Neuronal stem cell (in vitro differentiated cells): ENCODE measurements at regions not wholly inside any gene's neighbourhood (a gene's known extent, or its start where the extent isn't known, plus 50 kb on each side); places are given as distances from the start of the nearest gene placed in this dataset.

Experiments
- DNase-seq: peaks from one replicate; pipeline ENCODE4 v3.0.0-alpha.2; 2013; ENCODE audit warnings: low spot score
- H2AFZ ChIP-seq: one replicate; pipeline ENCODE4 v1.6.1; 2013; ENCODE audit warnings: mild to moderate bottlenecking, low read length, inconsistent platforms
- H2AK5ac ChIP-seq: 2 replicates; pipeline ENCODE4 v1.6.1; 2013; ENCODE audit warnings: low read depth, mild to moderate bottlenecking, inconsistent platforms, low read length, moderate library complexity, mixed read lengths
- H2BK120ac ChIP-seq: 2 replicates; pipeline ENCODE4 v1.6.1; 2013; ENCODE audit warnings: low read depth, mild to moderate bottlenecking, inconsistent platforms, low read length, moderate library complexity, mixed read lengths
- H2BK12ac ChIP-seq: one replicate; pipeline ENCODE4 v1.6.1; 2013; ENCODE audit warnings: low read length, inconsistent platforms
- H2BK15ac ChIP-seq: 2 replicates; pipeline ENCODE4 v1.6.1; 2013; ENCODE audit warnings: mild to moderate bottlenecking, low read length, inconsistent platforms, mixed read lengths
- H2BK5ac ChIP-seq: one replicate; pipeline ENCODE4 v1.6.1; 2013; ENCODE audit warnings: inconsistent platforms, mild to moderate bottlenecking, low read length, moderate library complexity
- H3K14ac ChIP-seq: one replicate; pipeline ENCODE4 v1.6.1; 2013; ENCODE audit warnings: low read length, inconsistent platforms
- H3K18ac ChIP-seq: 2 replicates; pipeline ENCODE4 v1.6.1; 2013; ENCODE audit warnings: low read length, inconsistent platforms
- H3K23ac ChIP-seq: 2 replicates; pipeline ENCODE4 v1.6.1; 2013; ENCODE audit warnings: low read depth, mild to moderate bottlenecking, mixed read lengths, low read length, inconsistent platforms; ENCODE audit not compliant: poor library complexity
- H3K27ac ChIP-seq: replicated peaks from 3 replicates; pipeline ENCODE4 v1.5.1; 2013; ENCODE audit warnings: low read length, inconsistent platforms
- H3K27me3 ChIP-seq, 3 experiments: 2 replicates each; pipeline ENCODE4 v1.6.1; 2013; ENCODE audit warnings: low read length in 3 of 3, mild to moderate bottlenecking in 2 of 3, inconsistent platforms in 1 of 3, low read depth in 1 of 3, mixed read lengths in 1 of 3, moderate library complexity in 1 of 3; ENCODE audit not compliant: control insufficient read depth in 3 of 3, insufficient read depth in 3 of 3
- H3K36me3 ChIP-seq, 2 donors: replicated peaks in 1 of 2; 2 replicates each; pipeline ENCODE4 v1.6.1; 2013; ENCODE audit warnings: low read length in 2 of 2; ENCODE audit not compliant: control insufficient read depth in 2 of 2, insufficient read depth in 2 of 2
- H3K4ac ChIP-seq: 2 replicates; pipeline ENCODE4 v1.6.1; 2013; ENCODE audit warnings: inconsistent platforms, mild to moderate bottlenecking, low read length, moderate library complexity
- H3K4me1 ChIP-seq, 2 donors: 1 replicate in 1 of 2; 2 replicates in 1 of 2; pipeline ENCODE4 v1.6.1; 2013; ENCODE audit warnings: low read length in 2 of 2, low read depth in 1 of 2; ENCODE audit not compliant: control insufficient read depth in 2 of 2, insufficient read depth in 1 of 2
- H3K4me2 ChIP-seq: one replicate; pipeline ENCODE4 v1.6.1; 2013; ENCODE audit warnings: mild to moderate bottlenecking, low read length, inconsistent platforms; ENCODE audit not compliant: insufficient read depth, poor library complexity, severe bottlenecking
- H3K4me3 ChIP-seq, 2 donors: 2 replicates each; pipeline ENCODE4 v1.5.1; 2013; ENCODE audit warnings: low read length in 2 of 2, mild to moderate bottlenecking in 2 of 2, inconsistent platforms in 1 of 2, moderate library complexity in 1 of 2
- H3K79me1 ChIP-seq: one replicate; pipeline ENCODE4 v1.6.1; 2013; ENCODE audit warnings: low read depth, mild to moderate bottlenecking, inconsistent platforms, low read length, moderate library complexity
- H3K9ac ChIP-seq: one replicate; pipeline ENCODE4 v1.6.1; 2013; ENCODE audit warnings: mild to moderate bottlenecking, low read depth, low read length, inconsistent platforms; ENCODE audit not compliant: poor library complexity
- H3K9me3 ChIP-seq, 2 donors: replicated peaks in 1 of 2; 2 replicates each; pipeline versions ENCODE3 to v1.6.1; 2013; ENCODE audit warnings: low read length in 2 of 2, mild to moderate bottlenecking in 2 of 2, inconsistent platforms in 1 of 2, low read depth in 1 of 2, mixed read lengths in 1 of 2, moderate library complexity in 1 of 2; ENCODE audit not compliant: control insufficient read depth in 2 of 2, insufficient read depth in 1 of 2
- H4K8ac ChIP-seq: one replicate; pipeline ENCODE4 v1.6.1; 2013; ENCODE audit warnings: low read depth, mild to moderate bottlenecking, inconsistent platforms, low read length, moderate library complexity
- H4K91ac ChIP-seq: one replicate; pipeline ENCODE4 v1.6.1; 2013; ENCODE audit warnings: low read length, low read depth, mild to moderate bottlenecking, inconsistent platforms; ENCODE audit not compliant: poor library complexity
- WGBS, 2 donors: extraction: QIAGEN DNeasy Blood & Tissue Kit; methylation state at CpG; one replicate each; pipeline ENCODE4 v1.1.7; 2013; ENCODE audit warnings: missing lambda C conversion rate in 2 of 2, mixed read lengths in 1 of 2; ENCODE audit not compliant: insufficient read length in 2 of 2, insufficient replicate concordance in 1 of 2; ENCODE audit errors: extremely low coverage in 2 of 2; 5-methylcytosine and 5-hydroxymethylcytosine counted together

- Histone ChIP-seq H3K4ac (no peak overlapping the region), H3K27me3 (no peaks in the 10 kb centered on the region), H2AK5ac (no peak overlapping the region), H3K18ac (no peak overlapping the region), H2AFZ (no peak overlapping the region), H3K79me1 (no peaks in the 10 kb centered on the region), H4K91ac (no peak overlapping the region), H3K36me3 (no peaks in the 10 kb centered on the region), H2BK120ac (no peak overlapping the region), H2BK15ac (no peak overlapping the region), H3K4me1 (no peaks in the 10 kb centered on the region), H3K9ac (no peak overlapping the region), H3K9me3 (no peaks in the 10 kb centered on the region), H4K8ac (no peak overlapping the region), H3K27ac (no peak overlapping the region), H2BK5ac (no peak overlapping the region), H3K14ac (no peak overlapping the region), H3K4me2 (no peak overlapping the region), H2BK12ac (no peak overlapping the region), H3K4me3 (no peak overlapping the region), H3K23ac (no peak overlapping the region)
- no CpG with 5 or more reads among the region's 1 CpG for WGBS, 2 donors
- no peak for DNase-seq
Measured at GRCh38 chrX:117765211-117765610, 351.4 kb downstream of the KLHL13 start.

- Histone ChIP-seq H3K27ac (peak overlapping the region; percentile 42), H4K8ac (no peak overlapping the region), H2BK12ac (no peak overlapping the region), H3K4me1 (peaks cover 0 to 4% of the 10 kb centered on the region in 2 donors), H2BK5ac (no peak overlapping the region), H3K36me3 (no peaks in the 10 kb centered on the region), H3K9ac (no peak overlapping the region), H3K23ac (no peak overlapping the region), H4K91ac (no peak overlapping the region), H3K18ac (no peak overlapping the region), H3K4me2 (no peak overlapping the region), H3K14ac (no peak overlapping the region), H2AFZ (no peak overlapping the region), H3K79me1 (no peaks in the 10 kb centered on the region), H3K9me3 (no peaks in the 10 kb centered on the region), H3K4ac (no peak overlapping the region), H2AK5ac (no peak overlapping the region), H3K27me3 (no peaks in the 10 kb centered on the region), H2BK120ac (no peak overlapping the region), H3K4me3 (no peak overlapping the region), H2BK15ac (no peak overlapping the region)
- DNase-seq: no peak
Measured at GRCh38 chrX:117752745-117753144, 363.9 kb downstream of the KLHL13 start.

- DNase-seq: no peak
- Histone ChIP-seq H3K9me3 (no peaks in the 10 kb centered on the region), H4K8ac (no peak overlapping the region), H3K4me1 (peaks cover 0 to 4% of the 10 kb centered on the region in 2 donors), H3K23ac (no peak overlapping the region), H3K4me3 (no peak overlapping the region), H3K14ac (no peak overlapping the region), H3K36me3 (no peaks in the 10 kb centered on the region), H3K9ac (no peak overlapping the region), H4K91ac (no peak overlapping the region), H3K27ac (no peak overlapping the region), H2BK5ac (no peak overlapping the region), H2BK15ac (no peak overlapping the region), H2AFZ (no peak overlapping the region), H3K27me3 (no peaks in the 10 kb centered on the region), H3K18ac (no peak overlapping the region), H2BK120ac (no peak overlapping the region), H2BK12ac (no peak overlapping the region), H3K4me2 (no peak overlapping the region), H3K79me1 (no peaks in the 10 kb centered on the region), H3K4ac (no peak overlapping the region), H2AK5ac (no peak overlapping the region)
- no CpG with 5 or more reads among the region's 2 CpGs for WGBS, 2 donors
Measured at GRCh38 chrX:117751155-117751554, 365.5 kb downstream of the KLHL13 start.

- Histone ChIP-seq H3K14ac (no peak overlapping the region), H3K27ac (no peak overlapping the region), H4K91ac (no peak overlapping the region), H2BK12ac (no peak overlapping the region), H3K4me1 (no peaks in the 10 kb centered on the region), H3K4ac (no peak overlapping the region), H4K8ac (no peak overlapping the region), H2BK5ac (no peak overlapping the region), H3K36me3 (no peaks in the 10 kb centered on the region), H2BK15ac (no peak overlapping the region), H2BK120ac (no peak overlapping the region), H3K9me3 (no peaks in the 10 kb centered on the region), H3K18ac (no peak overlapping the region), H3K79me1 (no peaks in the 10 kb centered on the region), H3K27me3 (no peaks in the 10 kb centered on the region), H3K23ac (no peak overlapping the region), H3K4me3 (no peak overlapping the region), H2AFZ (no peak overlapping the region), H3K9ac (no peak overlapping the region), H3K4me2 (no peak overlapping the region), H2AK5ac (no peak overlapping the region)
- DNase-seq: no peak
Measured at GRCh38 chrX:117744958-117745357, 371.7 kb downstream of the KLHL13 start.
